ENCODE measurements at regions not wholly inside any gene's neighbourhood (a gene's known extent, or its start where the extent isn't known, plus 50 kb on each side); places are given as distances from the start of the nearest gene placed in this dataset.

DNA sequence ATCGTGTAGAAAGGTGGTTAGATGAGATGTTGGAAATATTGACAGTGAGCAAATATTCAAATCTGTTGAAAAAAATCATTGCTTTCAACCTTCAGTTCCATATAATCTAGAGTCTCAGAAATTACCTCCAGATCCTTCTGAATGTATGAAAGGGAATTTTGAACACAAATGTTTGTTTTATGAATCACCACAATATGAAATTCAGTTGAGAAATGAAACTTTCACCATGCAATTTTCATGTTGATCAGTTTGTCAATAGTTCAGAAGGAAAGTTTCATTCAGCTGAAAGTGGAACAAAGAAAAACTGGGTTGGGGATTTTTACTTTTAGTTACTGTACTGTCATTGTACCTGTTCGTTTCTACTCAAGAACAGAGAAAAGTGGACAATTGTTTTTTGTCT, 953.6 kb downstream of the SLC6A15 start:
- POLR2A ChIA-PET = interaction anchor here (0.6 kb wide), 1 partner anchor 10 kb away, joined by 3 read pairs; no protein-coding TSS in a partner anchor
- intact Hi-C loops (cut with micrococcal nuclease) = no loop called here
- no peaks in the 10 kb centered on the region for H3K27me3 Mint-ChIP-seq (ENCODE audit: insufficient read depth, unreplicated experiment)
- CTCF ChIA-PET = no interaction called here
- peak; percentile 22 for DNase-seq (ENCODE audit: unreplicated experiment)
- H3K36me3 Mint-ChIP-seq (ENCODE audit: insufficient read depth, unreplicated experiment) = no peaks in the 10 kb centered on the region
- TF ChIP-seq, protein P1, sequence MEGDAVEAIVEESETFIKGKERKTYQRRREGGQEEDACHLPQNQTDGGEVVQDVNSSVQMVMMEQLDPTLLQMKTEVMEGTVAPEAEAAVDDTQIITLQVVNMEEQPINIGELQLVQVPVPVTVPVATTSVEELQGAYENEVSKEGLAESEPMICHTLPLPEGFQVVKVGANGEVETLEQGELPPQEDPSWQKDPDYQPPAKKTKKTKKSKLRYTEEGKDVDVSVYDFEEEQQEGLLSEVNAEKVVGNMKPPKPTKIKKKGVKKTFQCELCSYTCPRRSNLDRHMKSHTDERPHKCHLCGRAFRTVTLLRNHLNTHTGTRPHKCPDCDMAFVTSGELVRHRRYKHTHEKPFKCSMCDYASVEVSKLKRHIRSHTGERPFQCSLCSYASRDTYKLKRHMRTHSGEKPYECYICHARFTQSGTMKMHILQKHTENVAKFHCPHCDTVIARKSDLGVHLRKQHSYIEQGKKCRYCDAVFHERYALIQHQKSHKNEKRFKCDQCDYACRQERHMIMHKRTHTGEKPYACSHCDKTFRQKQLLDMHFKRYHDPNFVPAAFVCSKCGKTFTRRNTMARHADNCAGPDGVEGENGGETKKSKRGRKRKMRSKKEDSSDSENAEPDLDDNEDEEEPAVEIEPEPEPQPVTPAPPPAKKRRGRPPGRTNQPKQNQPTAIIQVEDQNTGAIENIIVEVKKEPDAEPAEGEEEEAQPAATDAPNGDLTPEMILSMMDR (IDR thresholded peaks at IDR 0.05; ENCODE audit: unreplicated experiment) = no peak
- BruUV-seq (replicated peaks) = no TSS peak
- peaks cover 12% of the 10 kb centered on the region for H3K4me1 Mint-ChIP-seq (ENCODE audit: insufficient read depth, unreplicated experiment)
- no peak overlapping the region for H3K4me3 Mint-ChIP-seq (ENCODE audit: unreplicated experiment)
- no peaks in the 10 kb centered on the region for H3K9me3 Mint-ChIP-seq (ENCODE audit: unreplicated experiment)
- peak overlapping the region; percentile 10 for H3K27ac Mint-ChIP-seq (ENCODE audit: low read depth, unreplicated experiment)

DNA sequence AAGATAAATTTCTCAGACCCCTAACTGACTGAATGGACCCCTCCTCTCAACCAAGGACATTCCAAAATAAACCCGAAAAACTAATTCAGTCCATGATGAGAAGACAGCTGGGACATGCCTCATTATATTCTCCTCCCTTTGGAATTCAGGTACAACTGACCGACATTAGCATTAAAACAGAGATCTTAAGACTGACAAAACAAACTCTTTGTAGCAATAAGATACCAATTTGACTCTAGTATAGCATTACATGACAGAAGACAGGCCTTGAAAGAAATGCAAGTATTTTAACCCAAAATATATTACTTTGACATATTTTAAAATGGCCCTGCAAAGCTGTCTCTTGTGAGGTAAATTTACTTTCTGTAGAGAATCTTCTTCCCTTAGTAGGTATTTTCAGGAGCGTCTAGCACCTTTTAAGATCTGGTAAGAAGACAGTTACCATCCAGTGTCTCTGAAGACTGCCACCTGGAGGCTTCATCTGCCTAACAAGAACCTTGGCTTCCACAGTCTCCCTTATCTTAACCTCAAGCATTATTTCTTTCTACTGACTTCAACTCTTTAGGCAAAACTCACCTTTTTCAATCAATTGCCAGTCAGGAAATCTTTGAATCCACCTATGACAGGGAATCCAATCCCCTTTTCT, 957.5 kb downstream of the SLC6A15 start:
- intact Hi-C loops (cut with micrococcal nuclease) = no loop called here
- Mint-ChIP-seq H3K4me3 (ENCODE audit: unreplicated experiment) (no peak overlapping the region), H3K27me3 (ENCODE audit: insufficient read depth, unreplicated experiment) (no peaks in the 10 kb centered on the region), H3K36me3 (ENCODE audit: insufficient read depth, unreplicated experiment) (no peaks in the 10 kb centered on the region), H3K27ac (ENCODE audit: low read depth, unreplicated experiment) (no peak overlapping the region), H3K4me1 (ENCODE audit: insufficient read depth, unreplicated experiment) (peaks cover 12% of the 10 kb centered on the region), H3K9me3 (ENCODE audit: unreplicated experiment) (peaks cover 7% of the 10 kb centered on the region)
- ChIA-PET POLR2A (no interaction called here), CTCF (interaction anchor here (0.6 to 1.4 kb wide), 4 partner anchors 16 to 1190 kb away, joined by 3 to 4 read pairs (median 4); no protein-coding TSS in a partner anchor)
- peak; percentile 10 for DNase-seq (ENCODE audit: unreplicated experiment)
- TF ChIP-seq, protein P1 (IDR thresholded peaks at IDR 0.05; ENCODE audit: unreplicated experiment) = no peak
- no TSS peak for BruUV-seq (replicated peaks)

DNA sequence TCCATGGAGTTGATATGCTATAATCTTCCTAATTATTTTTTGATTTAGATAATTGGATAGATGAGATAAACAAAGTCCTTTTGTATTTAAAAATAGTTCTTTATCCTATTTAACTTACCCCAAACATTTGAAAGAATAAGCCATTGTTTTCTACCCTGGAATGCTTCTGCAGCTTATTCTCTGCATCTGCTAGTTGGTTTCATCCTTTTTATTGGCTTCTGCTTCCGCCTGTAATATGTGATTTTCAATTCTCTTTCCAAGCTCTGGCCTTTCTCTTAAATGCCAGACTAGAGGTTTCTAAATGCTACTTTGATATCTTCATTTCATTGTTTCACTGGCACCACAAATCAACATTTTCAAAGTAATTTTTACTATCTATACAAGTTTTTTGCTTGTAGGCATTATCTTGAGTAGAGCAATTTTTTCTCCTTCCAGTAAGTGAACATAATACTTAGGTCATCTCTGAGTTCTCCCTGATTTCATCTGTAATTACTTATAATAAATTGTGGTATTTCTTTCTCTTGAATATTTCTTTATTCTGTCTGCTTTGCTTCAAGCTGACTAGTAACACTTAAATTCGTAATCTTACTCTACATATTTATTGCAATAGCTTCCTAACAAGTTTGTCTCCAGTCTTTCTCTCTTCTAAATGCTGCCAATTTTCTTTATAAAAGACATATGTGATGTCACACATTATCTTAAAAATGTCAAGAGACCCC, 958.4 kb downstream of the SLC6A15 start:
- ChIA-PET POLR2A (no interaction called here), CTCF (no interaction called here)
- no peak overlapping the region for H3K4me3 Mint-ChIP-seq (ENCODE audit: unreplicated experiment)
- H3K27ac Mint-ChIP-seq (ENCODE audit: low read depth, unreplicated experiment) = no peak overlapping the region
- no peak for DNase-seq (ENCODE audit: unreplicated experiment)
- H3K36me3 Mint-ChIP-seq (ENCODE audit: insufficient read depth, unreplicated experiment) = no peaks in the 10 kb centered on the region
- intact Hi-C loops (cut with micrococcal nuclease) = no loop called here
- TF ChIP-seq, protein P1 (IDR thresholded peaks at IDR 0.05; ENCODE audit: unreplicated experiment) = no peak
- H3K27me3 Mint-ChIP-seq (ENCODE audit: insufficient read depth, unreplicated experiment) = no peaks in the 10 kb centered on the region
- no TSS peak for BruUV-seq (replicated peaks)
- peaks cover 8% of the 10 kb centered on the region for H3K9me3 Mint-ChIP-seq (ENCODE audit: unreplicated experiment)
- peaks cover 10% of the 10 kb centered on the region for H3K4me1 Mint-ChIP-seq (ENCODE audit: insufficient read depth, unreplicated experiment)

DNA sequence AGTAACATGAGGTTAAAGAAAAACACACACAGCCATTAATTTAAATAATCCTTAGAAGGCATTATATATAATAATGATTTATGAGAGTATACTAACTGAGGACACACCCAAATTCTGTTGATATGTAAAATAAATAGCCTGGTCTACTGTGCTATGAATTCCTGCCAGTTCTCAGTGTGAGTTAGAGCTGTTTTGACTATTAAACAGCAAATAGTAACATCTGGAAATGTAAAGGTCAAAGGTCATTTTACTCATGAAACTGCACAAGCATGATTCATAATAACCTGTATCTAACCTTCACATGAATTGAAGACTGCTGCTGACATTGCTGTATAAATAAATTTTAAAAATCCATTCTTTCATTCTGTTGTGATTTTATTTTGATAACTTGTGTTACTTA, 966.7 kb downstream of the SLC6A15 start:
- ChIA-PET CTCF (no interaction called here), POLR2A (interaction anchor here (0.6 kb wide), 3 partner anchors 35 to 1319 kb away, joined by 3 to 4 read pairs (median 3); no protein-coding TSS in a partner anchor)
- Mint-ChIP-seq H3K9me3 (ENCODE audit: unreplicated experiment) (peaks cover 8% of the 10 kb centered on the region), H3K36me3 (ENCODE audit: insufficient read depth, unreplicated experiment) (no peaks in the 10 kb centered on the region), H3K27ac (ENCODE audit: low read depth, unreplicated experiment) (no peak overlapping the region), H3K4me1 (ENCODE audit: insufficient read depth, unreplicated experiment) (peaks cover 5% of the 10 kb centered on the region), H3K4me3 (ENCODE audit: unreplicated experiment) (no peak overlapping the region), H3K27me3 (ENCODE audit: insufficient read depth, unreplicated experiment) (no peaks in the 10 kb centered on the region)
- TF ChIP-seq, protein P1 (IDR thresholded peaks at IDR 0.05; ENCODE audit: unreplicated experiment) = no peak
- peak; percentile 38 for DNase-seq (ENCODE audit: unreplicated experiment)
- BruUV-seq (replicated peaks) = no TSS peak
- intact Hi-C loops (cut with micrococcal nuclease) = no loop called here

All from MCF 10A (cell line).